NCI-H1930 (cell line): ENCODE measurements at regions not wholly inside any gene's neighbourhood (a gene's known extent, or its start where the extent isn't known, plus 50 kb on each side); places are given as distances from the start of the nearest gene placed in this dataset.
"Not testable (repeated sequence)": the region's sequence is repeated elsewhere in the genome, so short reads cannot be mapped to it uniquely, and the experiment has no call there.

Experiments
- DNase-seq, 2 experiments: peaks; one replicate each; lab custom pipeline; 2025; lab: John Stamatoyannopoulos, UW

DNA sequence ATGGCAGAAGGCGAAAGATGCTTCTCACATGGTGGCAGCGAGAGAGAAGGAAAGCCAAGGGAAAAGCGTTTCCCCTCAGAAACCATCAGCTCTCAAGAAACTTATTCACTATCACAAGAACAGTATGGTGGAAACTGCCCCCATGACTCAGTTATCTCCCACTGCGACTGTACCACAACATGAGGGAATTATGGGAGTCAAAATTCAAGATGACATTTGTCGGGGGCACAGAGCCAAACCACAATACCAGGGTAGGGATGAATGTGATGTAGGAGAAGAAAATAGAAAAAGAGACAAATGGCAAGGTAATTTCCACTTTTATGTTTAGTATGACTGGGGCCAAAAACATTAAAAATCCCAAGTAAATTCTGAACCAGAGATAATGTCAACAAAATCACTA, 216.8 kb downstream of the TRIM36 start:
- DNase-seq: no peak

DNA sequence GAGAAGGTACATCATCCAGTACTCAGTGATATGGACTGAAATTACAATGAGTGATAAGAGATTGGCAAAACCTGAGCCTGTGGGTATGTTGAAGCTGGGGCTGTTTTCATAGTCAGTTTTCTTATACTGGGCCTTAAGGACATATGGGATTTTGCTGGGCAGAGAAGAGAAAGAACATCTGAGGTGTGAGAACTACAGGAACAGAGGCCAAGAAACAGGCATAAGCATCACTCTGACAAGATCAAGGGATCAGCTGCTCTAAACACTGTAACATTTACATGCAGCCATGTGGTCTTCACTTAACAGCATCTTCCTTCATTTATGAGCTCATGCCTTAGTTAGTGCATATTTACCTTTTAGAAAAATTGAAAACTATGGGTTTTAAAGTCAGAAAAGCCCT, 220.0 kb downstream of the TRIM36 start:
- DNase-seq: no peak

DNA sequence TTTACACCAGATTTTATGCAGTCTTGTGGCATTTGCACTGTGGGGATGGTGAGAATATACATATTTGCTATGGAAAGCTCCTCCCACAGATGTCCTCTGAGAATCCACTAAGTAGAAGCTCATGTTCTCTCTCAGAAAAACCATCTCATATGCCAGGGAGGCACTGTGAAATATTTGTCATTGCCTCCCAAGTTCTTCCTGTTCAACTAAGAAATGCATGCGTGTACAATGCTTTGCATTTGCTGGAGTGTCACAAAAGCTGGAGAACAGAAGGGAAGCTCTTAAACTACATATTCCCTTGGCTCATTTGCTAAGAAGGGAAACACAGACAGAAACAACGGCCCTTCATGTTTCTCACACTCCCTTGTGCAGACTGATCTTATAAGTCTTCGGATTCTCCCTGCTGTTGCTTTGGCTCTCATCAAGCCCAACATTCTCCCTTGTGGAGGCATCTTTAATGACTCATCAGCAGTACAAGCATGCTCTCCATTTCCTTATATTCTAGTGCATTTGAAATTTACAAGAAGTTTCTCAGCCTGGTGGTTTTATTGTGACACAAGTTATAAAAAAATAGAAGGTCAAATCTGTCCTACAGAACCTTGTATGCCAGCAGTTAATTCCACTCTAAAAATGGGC, 220.6 kb downstream of the TRIM36 start:
- DNase-seq: no peak

DNA sequence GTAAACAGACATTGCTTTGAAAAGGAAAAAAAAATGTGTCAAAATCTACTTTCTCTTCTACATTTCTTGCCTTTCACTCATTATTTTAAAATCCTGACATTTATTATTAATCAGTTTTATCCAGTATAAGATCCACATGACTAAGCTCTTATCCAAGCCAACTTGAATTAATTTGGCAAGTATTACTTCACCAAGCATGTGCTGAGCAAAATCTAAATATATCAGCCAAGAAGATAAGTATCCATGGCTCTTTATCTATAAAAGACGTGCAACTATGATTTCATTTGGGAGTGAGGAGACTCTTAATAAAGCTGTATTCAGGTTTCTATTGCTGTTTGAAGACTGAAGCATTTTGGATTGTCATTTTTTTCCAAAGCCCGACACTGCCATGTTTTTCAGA, 221.3 kb downstream of the TRIM36 start:
- DNase-seq: no peak

DNA sequence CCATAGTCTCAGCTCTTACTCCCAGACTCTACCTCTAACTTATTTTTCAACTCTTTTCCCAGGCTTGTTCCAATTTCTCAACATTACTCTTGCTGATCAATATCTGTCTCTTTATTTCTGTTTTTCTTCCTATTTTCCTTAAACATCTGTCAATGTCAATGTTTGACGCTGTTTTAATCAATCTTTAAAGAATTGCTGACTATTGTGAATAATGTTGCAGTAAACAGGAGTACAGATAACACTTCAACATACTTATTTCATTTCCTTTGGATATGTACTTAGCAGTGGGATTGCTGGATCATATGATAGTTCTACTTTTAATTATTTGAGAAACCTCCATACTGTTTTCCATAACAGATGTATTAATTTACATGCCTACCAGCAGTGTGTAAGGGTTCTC, 229.0 kb downstream of the TRIM36 start:
- no peak for DNase-seq

DNA sequence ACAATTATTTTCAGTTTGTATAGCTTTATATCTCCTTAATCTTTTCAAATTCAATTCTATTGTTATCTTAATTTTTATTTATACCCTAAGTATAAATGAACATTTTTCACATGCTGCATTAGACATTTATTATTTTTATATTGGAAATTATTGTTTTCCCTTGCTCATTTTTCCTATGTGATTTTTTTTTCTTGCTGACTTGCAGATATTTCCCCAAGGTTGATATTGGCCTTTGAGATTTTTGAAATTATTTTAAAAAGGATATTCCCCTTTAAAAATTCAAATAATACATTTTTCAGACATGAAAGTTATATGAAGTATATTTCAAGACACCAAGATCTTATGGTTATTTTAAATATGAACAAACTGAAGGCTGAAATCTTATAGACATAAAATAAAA, 234.2 kb downstream of the TRIM36 start:
- no peak for DNase-seq

DNA sequence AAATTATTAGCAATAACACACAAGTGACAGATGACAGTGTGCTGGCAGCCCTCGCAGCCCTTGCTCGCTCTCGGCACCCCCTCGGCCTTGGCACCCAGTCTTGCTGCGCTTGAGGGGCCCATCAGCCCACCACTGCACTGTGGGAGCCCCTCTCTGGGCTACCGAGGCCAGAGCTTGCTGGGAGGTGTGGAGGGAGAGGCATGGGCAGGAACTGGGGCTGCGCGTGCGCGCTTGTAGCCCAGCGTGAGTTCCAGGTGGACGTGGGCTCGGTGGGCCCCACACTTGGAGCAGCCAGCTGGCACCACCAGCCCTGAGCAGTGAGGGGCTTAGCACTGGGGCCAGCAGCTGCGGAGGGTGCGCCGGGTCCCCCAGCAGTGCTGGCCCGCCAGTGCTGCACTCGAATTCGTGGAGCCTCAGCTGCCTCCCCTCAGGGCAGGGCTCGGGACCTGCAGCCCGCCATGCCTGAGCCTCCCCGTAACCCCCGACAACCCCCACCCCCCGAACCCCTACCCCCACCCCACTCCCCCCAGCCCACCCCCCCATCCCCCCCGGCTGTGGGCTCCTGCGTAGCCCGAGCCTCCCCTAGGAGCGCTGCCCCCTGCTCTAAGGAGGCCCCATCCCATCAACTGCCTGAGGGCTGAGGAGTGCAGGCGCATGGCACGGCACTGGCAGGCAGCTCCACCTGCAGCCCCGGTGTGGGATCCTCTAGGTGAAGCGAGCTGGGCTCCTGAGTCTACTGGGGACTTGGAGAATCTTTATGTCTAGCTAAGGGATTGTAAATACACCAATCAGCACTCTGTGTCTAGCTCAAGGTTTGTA, 240.9 kb downstream of the TRIM36 start:
- DNase-seq: no peak

DNA sequence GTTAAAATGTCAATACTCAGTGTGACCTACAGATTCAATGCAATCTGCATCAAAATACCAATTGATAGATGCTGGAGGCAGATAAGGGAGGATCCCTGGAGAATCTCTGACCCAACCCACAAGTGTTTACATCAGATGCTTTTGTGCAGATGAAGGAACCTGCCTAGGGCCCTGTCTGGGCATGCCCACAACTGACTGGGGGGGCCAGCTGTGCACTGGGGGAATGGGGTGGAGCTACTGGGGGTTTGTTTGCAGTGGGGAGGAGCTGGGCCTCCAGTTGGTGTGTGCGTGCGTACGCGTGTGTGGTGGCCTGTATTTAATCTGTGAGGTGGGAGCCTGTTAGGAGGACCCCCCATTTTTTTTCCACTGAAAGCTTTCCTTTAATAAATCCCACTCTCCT, 244.9 kb downstream of the TRIM36 start:
- DNase-seq: no peak

DNA sequence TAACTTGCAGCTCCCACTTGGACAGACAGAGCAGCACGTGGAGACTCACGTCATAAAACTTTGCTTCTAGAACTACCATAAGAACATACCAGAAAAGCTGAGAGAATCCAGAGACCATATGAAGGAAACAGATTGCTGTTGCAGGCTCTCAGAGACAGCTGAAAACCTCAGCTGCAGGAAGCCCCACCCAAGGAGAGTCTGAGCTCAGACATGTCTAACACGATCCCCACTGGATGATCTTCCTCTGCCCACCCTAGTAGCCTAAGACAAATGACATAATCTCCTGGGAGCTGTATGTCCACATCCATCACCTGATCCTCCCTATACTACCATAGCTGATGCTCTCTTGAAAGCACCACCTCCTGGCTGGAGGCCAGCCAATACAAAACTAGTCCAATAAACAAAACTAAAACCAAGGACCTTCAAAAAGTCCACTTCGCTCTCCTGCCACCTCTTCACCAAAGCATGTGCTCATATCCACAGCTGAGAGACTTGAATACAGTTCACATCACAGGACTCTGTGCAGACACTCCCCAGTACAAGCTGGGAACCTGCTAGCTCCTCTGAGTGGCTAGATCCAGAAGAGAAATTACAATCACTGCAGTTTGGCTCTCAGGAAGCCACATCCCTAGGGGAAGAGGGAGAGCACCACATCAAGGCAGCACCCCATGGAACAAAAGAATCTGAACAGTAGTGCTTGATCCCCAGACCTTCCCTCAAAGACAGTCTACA, 257.4 kb downstream of the TRIM36 start:
- no peak for DNase-seq

DNA sequence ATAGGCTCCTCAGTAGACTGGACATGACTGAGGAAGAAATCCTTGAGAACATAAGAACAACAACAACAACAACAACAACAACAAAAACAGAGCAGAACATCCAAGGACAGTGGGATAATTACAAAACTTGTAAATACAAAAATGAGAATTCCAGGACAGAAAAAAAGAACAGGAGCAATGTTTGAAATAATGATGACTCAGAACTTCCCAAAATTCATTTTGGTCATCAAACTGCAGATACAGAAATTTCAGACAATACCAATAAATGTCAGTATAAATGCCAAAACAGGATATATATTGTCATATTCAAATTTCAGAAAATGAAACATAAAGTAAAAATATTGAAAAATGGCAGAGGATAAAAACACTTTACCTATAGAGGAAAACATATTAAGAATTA, 259.0 kb downstream of the TRIM36 start:
- no peak for DNase-seq

DNA sequence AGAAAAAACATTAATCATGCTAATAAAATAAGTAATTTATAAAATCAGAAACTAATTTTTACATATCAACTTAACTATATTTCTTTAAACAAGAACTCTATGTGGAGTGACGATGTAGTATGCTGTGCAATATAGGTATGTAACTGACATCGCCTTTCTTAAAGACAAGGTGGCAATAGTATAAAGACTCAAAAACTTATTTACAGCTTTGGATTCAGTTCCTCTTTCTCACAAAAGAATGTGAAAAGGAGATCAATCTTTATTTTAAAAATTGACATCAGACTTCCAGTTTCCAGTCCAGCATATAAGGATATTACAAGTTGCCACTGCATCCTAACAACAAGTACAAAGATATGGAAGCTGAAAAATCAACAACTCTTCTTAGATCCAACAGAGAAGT, 260.3 kb downstream of the TRIM36 start:
- DNase-seq: no peak

DNA sequence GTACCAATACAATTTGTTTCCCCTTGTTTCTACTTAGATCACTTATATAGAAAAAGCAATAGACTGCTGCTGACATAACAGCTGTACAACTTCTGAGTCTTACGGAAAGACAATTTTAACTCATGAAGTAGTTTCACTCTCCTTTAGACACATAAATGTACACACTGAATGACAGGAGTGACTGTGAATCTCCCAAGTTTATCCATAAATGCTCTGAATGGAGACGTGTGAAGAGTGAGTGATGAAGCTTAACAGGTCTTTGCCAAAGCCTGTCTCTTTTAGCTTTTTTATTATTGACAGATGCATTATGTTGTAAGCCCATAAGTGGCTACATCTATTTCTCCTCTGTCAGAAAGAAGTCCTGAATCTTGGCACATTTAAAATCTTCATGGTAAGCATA, 265.9 kb downstream of the TRIM36 start:
- DNase-seq: no peak

DNA sequence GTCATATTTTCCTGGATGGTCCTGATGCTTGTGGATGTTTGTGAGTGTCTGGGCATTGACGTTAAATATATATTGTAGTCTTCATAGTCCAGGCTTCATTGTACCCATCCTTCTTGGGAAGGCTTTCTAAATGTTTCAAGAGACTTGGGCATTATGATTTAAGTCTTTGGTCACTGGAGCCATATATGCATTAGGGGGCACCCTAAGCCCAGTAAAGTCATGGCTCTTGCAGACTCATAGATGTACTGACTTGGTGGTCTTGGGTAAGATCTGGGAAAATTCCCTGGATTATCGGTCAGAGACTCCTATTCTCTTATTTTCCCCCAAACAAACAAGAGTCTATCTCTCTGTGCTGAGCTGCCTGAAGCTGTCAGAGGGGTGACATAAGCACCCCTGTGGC, 271.1 kb downstream of the TRIM36 start:
- no peak for DNase-seq

DNA sequence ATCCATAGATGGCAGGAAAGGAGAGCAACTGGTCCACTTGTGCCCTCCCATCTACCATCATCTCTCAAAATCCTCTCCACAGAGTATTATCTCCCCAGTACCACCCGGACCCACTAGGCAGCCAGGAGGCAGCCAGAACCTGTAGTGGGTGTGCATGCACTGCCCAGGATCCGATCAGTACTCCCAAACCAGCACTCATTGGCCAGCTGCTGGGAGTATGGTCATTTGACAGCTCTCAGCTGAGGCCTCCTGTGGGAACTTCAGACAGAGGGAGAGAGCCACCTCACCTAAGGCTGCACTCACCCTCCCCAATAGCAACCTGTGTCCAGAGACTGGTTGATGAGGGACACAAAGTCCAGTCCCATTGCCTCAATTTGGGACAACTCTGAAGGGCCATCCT, 286.0 kb downstream of the TRIM36 start:
- DNase-seq: no peak

DNA sequence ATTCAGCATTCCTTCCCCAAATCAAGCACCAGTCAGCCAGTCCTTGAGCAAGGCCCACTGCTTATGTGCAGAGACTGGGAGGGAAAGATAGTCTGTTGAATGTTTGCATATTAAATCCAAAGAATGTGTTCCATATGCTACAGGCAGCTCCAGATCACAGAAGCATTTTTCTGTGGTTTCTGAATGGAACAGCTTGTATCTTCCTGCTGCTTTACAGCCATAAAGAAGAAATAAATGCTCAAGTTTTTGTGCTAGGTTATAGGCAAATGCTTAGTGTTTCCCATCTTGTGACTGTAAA, 310.3 kb downstream of the TRIM36 start:
- no peak for DNase-seq

DNA sequence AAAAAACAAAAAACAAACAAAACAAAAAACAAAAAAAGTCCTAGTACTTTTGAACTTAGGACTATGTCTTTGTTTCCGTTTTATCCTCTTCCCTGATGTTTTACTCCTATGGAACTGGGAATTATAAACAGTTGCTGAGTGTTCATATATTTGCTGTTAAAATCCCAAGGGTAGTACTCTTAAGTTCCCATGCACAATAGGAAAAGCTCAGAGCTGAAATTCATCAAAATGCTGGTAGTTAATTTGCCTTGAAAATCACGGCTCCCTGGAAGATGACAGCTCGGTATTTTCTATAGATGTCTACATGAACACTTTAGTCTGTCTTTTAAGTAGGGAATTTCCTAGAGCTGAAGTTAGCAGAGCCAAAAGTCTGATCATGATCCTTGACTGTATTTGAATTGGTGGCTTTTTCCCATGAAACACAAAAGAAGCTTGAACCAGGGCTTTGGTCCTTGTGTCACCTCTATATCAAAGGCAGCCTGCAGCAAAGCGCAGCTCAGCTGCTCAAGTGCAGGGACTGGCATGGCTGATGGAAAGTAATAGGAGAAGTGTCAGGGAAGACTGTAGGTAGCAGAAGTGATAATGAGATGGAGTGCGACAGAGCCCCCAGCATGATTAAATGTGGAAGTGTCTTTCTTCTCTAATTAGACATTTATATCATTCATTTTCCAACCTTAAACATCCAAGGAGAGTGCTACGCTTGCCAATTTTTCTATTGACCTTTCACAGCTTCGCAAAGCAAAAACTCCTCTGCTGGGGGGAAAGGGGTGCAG, 310.9 kb downstream of the TRIM36 start:
- DNase-seq: no peak

DNA sequence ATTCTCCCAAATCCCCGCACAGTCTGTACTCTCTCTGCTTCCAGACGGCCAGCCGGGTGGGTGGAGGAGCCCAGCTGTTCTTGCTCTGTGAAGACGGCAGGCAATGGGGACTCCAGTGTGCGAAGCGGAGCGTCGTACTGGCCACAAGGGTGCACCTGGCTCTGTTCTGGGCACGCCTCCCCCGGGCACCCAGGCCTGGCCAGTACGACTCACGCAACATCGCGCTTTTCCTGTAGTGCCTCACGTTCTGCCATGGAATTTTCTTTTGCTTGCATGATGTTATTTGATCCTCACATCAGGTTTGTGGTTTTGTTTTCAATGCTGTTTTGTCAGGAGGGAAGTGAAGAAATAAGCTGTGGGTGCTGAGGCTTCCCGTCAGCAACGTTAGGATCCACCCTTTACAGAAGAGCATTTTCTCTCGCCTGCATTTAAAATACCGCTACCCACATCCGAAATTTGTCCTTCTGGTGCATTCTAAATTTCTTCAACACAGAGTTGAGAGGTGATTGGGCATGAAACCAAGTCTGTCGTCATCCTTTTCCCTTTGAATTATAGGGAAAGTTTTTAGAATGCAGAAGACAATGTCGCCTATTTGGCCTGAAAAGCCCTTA, 311.7 kb downstream of the TRIM36 start:
- no peak for DNase-seq

DNA sequence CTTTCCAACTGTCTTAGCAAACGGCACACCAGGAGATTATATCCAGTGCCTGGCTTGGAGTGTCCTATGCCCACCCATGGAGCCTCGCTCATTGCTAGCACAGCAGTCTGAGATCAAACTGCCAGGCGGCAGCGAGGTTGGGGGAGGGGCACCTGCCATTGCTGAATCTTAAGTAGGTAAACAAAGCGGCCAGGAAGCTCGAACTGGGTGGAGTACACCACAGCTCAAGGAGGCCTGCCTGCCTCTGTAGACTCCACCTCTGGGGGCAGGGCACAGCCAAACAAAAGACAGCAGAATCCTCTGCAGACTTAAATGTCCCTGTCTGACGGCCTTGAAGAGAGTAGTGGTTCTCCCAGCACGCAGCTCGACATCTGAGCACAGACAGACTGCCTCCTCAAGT, 325.0 kb downstream of the TRIM36 start:
- DNase-seq: not testable (repeated sequence)

DNA sequence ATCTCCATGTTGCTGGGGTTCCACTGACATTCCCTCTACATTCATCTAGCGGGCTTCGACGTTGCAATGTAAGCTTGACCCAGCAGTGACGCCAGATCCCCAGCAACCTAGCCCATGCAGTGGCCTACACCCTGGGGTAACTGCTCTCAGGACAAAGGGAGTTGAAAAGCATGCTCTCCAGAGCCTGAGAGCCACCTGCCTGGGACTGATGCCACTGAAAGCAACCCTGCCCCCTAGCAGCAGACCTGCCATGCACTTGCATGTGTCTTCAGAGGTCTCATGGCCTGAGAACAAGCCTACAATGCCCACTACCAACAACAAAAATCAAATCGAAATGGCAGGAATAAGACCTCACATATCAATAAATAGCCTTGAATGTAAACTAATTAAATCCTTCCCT, 330.3 kb downstream of the TRIM36 start:
- no peak for DNase-seq

DNA sequence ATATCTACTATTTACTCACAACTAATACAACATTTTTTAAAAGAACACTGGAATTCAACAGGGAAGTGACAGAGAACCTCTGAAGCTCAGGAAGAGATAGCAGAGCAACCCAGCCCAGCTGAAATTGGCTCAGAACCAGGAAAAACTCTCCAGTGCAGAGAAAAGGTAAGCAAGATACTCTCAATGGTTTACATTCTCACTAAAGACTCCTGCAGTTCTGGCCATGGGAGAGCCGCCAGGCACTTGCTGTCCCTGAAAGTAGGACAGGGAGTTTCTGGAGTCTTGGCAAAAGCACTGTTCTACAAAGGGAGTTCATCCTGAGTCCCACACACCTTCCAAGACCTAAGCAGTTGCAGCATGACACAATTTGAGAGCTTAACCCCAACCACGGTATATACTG, 330.8 kb downstream of the TRIM36 start:
- no peak for DNase-seq

DNA sequence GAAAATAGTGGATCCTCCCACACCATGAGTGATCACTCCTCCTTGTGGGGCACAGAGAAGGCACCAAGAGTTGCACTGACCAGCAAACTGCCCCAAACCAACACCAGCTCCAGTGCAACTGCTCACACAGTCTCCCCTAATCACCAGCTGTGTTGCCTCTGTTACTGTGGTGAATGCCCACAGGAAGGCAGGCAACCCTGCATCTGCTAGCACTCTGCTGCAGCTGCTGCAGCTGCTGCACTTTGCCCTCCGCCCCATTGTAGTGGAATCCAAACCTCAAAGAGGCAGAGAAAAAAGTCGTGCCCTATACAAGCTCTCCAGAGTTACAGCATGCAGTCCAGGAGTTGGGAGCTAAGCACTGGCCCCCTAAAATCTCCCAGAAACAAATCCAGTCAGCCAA, 339.6 kb downstream of the TRIM36 start:
- no peak for DNase-seq

DNA sequence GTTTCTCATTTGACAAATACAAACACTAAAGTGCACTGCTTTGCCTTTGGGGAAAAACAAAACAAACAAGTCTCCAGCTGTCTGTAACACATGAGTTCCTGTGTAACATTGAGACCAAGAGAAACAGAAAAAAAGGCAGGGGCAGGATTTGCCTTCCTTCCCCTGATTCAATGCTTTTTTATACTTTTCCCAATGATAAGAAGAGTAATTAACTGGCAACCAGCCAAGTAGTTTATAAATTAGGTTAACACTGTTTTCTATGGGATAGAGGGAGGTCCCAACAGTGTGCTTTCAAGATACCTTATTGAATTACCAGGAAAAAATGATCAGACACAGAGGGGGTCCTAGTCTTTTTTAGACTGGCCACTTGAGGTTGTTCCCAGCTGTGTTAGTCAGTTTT, 346.8 kb downstream of the TRIM36 start:
- no peak for DNase-seq
